Prostate gland (tissue), 2 donors: ENCODE measurements at regions not wholly inside any gene's neighbourhood (a gene's known extent, or its start where the extent isn't known, plus 50 kb on each side); places are given as distances from the start of the nearest gene placed in this dataset.

Experiments
- DNase-seq: peaks from one replicate; pipeline ENCODE4 v3.0.0-alpha.2; 2019; ENCODE audit warnings: low spot score
- H3K27ac ChIP-seq, 2 donors: fragments of 200-600 bp; sonication (generic); 2 replicates each; pipeline ENCODE4 v1.5.1; 2017 to 2019
- H3K27me3 ChIP-seq: fragments of 200-600 bp; sonication (generic); replicated peaks from 2 replicates; pipeline ENCODE4 v1.5.1; 2019; ENCODE audit not compliant: insufficient read depth
- H3K36me3 ChIP-seq, 2 donors: fragments of 200-600 bp; sonication (generic); 1 replicate in 1 of 2; 2 replicates in 1 of 2; pipeline versions ENCODE4 v1.5.1 to v1.8.1; 2017 to 2019
- H3K4me1 ChIP-seq: fragments of 200-600 bp; sonication (generic); replicated peaks from 2 replicates; pipeline ENCODE4 v1.5.1; 2019
- H3K4me3 ChIP-seq, 2 donors: fragments of 200-600 bp; sonication (generic); 2 replicates each; pipeline ENCODE4 v1.5.1; 2017 to 2019
- H3K9me3 ChIP-seq: fragments of 200-600 bp; sonication (generic); 2 replicates; pipeline ENCODE4 v1.5.1; 2017
- CTCF ChIP-seq, 4 experiments: fragments of 200-600 bp in 2 of 4; fragments of 450-650 bp in 2 of 4; sonication (generic) in 2 of 4; IDR thresholded peaks; 1 replicate in 3 of 4; 2 replicates in 1 of 4; pipeline ENCODE4 v1.5.1; 2016 to 2019; ENCODE audit warnings: antibody characterized with exemption in 4 of 4, mild to moderate bottlenecking in 2 of 4, moderate library complexity in 2 of 4
- POLR2A ChIP-seq: fragments of 450-650 bp; IDR thresholded peaks from one replicate; pipeline ENCODE4 v1.6.1; 2016; ENCODE audit warnings: antibody characterized with exemption, mild to moderate bottlenecking
- POLR2AphosphoS5 ChIP-seq: sonication (generic); formaldehyde crosslinking; IDR thresholded peaks from one replicate; pipeline ENCODE4 v1.6.1; 2017; ENCODE audit warnings: antibody characterized with exemption
- WGBS: methylation state at CpG from one replicate; pipeline ENCODE4 v1.1.5; 2018; 5-methylcytosine and 5-hydroxymethylcytosine counted together
- intact Hi-C: fragments of 100-400 bp; cut with DNase I; formaldehyde crosslinking; loops from one replicate; pipeline ENCODE4 v1.14.2; 2022

- no peak for DNase-seq
- no peak overlapping the region for H3K27ac ChIP-seq
- TF ChIP-seq POLR2A (no peak), CTCF (IDR thresholded peaks at IDR 0.05) (no peak), POLR2AphosphoS5 (no peak)
- no peak overlapping the region for H3K4me3 ChIP-seq
- WGBS, result 91% methylated on average over 20 of the region's 20 CpGs
- no peaks in the 10 kb centered on the region for H3K4me1 ChIP-seq
- no peaks in the 10 kb centered on the region for H3K36me3 ChIP-seq
- intact Hi-C loops, result no loop called here
- H3K9me3 ChIP-seq, result no peaks in the 10 kb centered on the region
- no peaks in the 10 kb centered on the region for H3K27me3 ChIP-seq
Observed at GRCh38 chr17:77294761-77295160, 154.0 kb downstream of the SEC14L1 start.

- Histone ChIP-seq H3K4me3 (no peak overlapping the region), H3K4me1 (no peaks in the 10 kb centered on the region), H3K9me3 (no peaks in the 10 kb centered on the region), H3K36me3 (no peaks in the 10 kb centered on the region), H3K27ac (no peak overlapping the region), H3K27me3 (no peaks in the 10 kb centered on the region)
- no peak for DNase-seq
- WGBS, result 72% methylated on average over 12 of the region's 12 CpGs
- TF ChIP-seq POLR2A (no peak), POLR2AphosphoS5 (no peak), CTCF (IDR thresholded peaks at IDR 0.05) (no peak)
- intact Hi-C loops, result no loop called here
Observed at GRCh38 chr17:77295241-77295853, 154.6 kb downstream of the SEC14L1 start.

- intact Hi-C loops, result no loop called here
- no peak overlapping the region for H3K27ac ChIP-seq
- DNase-seq, result no peak
- no peaks in the 10 kb centered on the region for H3K4me1 ChIP-seq
- H3K9me3 ChIP-seq, result no peaks in the 10 kb centered on the region
- H3K4me3 ChIP-seq, result no peak overlapping the region
- 92% methylated on average over 6 of the region's 6 CpGs for WGBS
- no peaks in the 10 kb centered on the region for H3K36me3 ChIP-seq
- TF ChIP-seq POLR2AphosphoS5 (no peak), POLR2A (no peak), CTCF (IDR thresholded peaks at IDR 0.05) (no peak)
- no peaks in the 10 kb centered on the region for H3K27me3 ChIP-seq
Observed at GRCh38 chr17:77296769-77297409, 156.1 kb downstream of the SEC14L1 start.

- 94% methylated on average over 8 of the region's 8 CpGs for WGBS
Observed at GRCh38 chr17:77297693-77298666, 157.2 kb downstream of the SEC14L1 start.

GRCh38 chr17:77298811-77299210 is 158.0 kb downstream of the SEC14L1 start:
- H3K4me3 ChIP-seq, result no peak overlapping the region
- no peak for DNase-seq
- H3K4me1 ChIP-seq, result no peaks in the 10 kb centered on the region
- no peak overlapping the region for H3K27ac ChIP-seq
- TF ChIP-seq CTCF (IDR thresholded peaks at IDR 0.05) (no peak), POLR2AphosphoS5 (no peak), POLR2A (no peak)
- intact Hi-C loops, result no loop called here
- over 99% methylated on average over 5 of the region's 5 CpGs for WGBS
- H3K36me3 ChIP-seq, result no peaks in the 10 kb centered on the region
- no peaks in the 10 kb centered on the region for H3K9me3 ChIP-seq
- H3K27me3 ChIP-seq, result no peaks in the 10 kb centered on the region

More at GRCh38 chr17:77297693-77298666, 157.2 kb downstream of the SEC14L1 start:
- no peak overlapping the region for H3K4me3 ChIP-seq
- H3K27me3 ChIP-seq, result no peaks in the 10 kb centered on the region
- intact Hi-C loops, result no loop called here
- H3K27ac ChIP-seq, result no peak overlapping the region
- H3K4me1 ChIP-seq, result no peaks in the 10 kb centered on the region
- no peak for TF ChIP-seq POLR2AphosphoS5
- DNase-seq, result no peak
- H3K9me3 ChIP-seq, result no peaks in the 10 kb centered on the region
- no peaks in the 10 kb centered on the region for H3K36me3 ChIP-seq
